Activated CD8-positive, alpha-beta T cell treated with anti-CD3 and anti-CD28 coated beads for 36 hours (primary cell): ENCODE measurements at regions not wholly inside any gene's neighbourhood (a gene's known extent, or its start where the extent isn't known, plus 50 kb on each side); places are given as distances from the start of the nearest gene placed in this dataset.

Experiments used
- ATAC-seq: fragments of 200-7000 bp; cut with Tn5 transposase; one replicate; pipeline ENCODE4 v1.10.0; 2021; ENCODE audit warnings: mild to moderate bottlenecking, moderate library complexity
- CTCF ChIA-PET: fragments of 350-600 bp; sonication (Branson Sonifier 250); formaldehyde crosslinking; loops from one replicate; lab custom pipeline; 2021; ENCODE audit warnings: antibody characterized with exemption; lab: Charles Lee
- POLR2A ChIA-PET: fragments of 350-600 bp; sonication (Branson Sonifier 250); formaldehyde crosslinking; loops from one replicate; lab custom pipeline; 2021; ENCODE audit warnings: antibody characterized with exemption; lab: Charles Lee
- DNase-seq: peaks from one replicate; pipeline ENCODE4 v3.0.0-alpha.2; 2020
- H3K27ac Mint-ChIP-seq: one replicate; pipeline ENCODE4 v1.8.0; 2021; ENCODE audit warnings: mild to moderate bottlenecking, mixed read lengths
- H3K27me3 Mint-ChIP-seq: one replicate; pipeline ENCODE4 v1.8.0; 2021; ENCODE audit warnings: mixed read lengths
- H3K36me3 Mint-ChIP-seq: one replicate; pipeline ENCODE4 v1.8.0; 2021; ENCODE audit warnings: low read depth, mixed read lengths
- H3K4me1 Mint-ChIP-seq: one replicate; pipeline ENCODE4 v1.8.0; 2021; ENCODE audit warnings: low read depth, mixed read lengths
- H3K4me3 Mint-ChIP-seq: one replicate; pipeline ENCODE4 v1.8.0; 2021; ENCODE audit warnings: mild to moderate bottlenecking, moderate library complexity, mixed read lengths
- H3K9me3 Mint-ChIP-seq: one replicate; pipeline ENCODE4 v1.8.0; 2021; ENCODE audit warnings: mixed read lengths
- CTCF ChIP-seq: fragments of 200-600 bp; IDR thresholded peaks from one replicate; pipeline ENCODE4 v1.8.0; 2022; ENCODE audit warnings: antibody characterized with exemption, mild to moderate bottlenecking
- intact Hi-C: fragments of 100-400 bp; cut with micrococcal nuclease; formaldehyde crosslinking; loops from one replicate; pipeline ENCODE4 v1.10.0; 2022

GRCh38 chr15:66891776-66892175, 173.6 kb upstream of the SMAD3 start:
- Mint-ChIP-seq H3K27ac (no peak overlapping the region), H3K36me3 (no peaks in the 10 kb centered on the region), H3K9me3 (no peaks in the 10 kb centered on the region), H3K4me3 (no peak overlapping the region), H3K27me3 (peaks cover 1% of the 10 kb centered on the region), H3K4me1 (no peaks in the 10 kb centered on the region)
- DNase-seq: no peak
- no peak for ATAC-seq
- intact Hi-C loops: no loop called here
- CTCF ChIA-PET: interaction anchor here (1.3 kb wide), 1 partner anchor 12 kb away, joined by 4 read pairs; no protein-coding TSS in a partner anchor
- POLR2A ChIA-PET: no interaction called here
- no peak for TF ChIP-seq CTCF

GRCh38 chr15:66893294-66893693, 172.1 kb upstream of the SMAD3 start:
- Mint-ChIP-seq H3K9me3 (no peaks in the 10 kb centered on the region), H3K27ac (no peak overlapping the region), H3K4me3 (no peak overlapping the region), H3K36me3 (no peaks in the 10 kb centered on the region), H3K27me3 (peaks cover 1% of the 10 kb centered on the region), H3K4me1 (no peaks in the 10 kb centered on the region)
- POLR2A ChIA-PET: interaction anchor here (0.7 kb wide), 1 partner anchor 659 kb away, joined by 3 read pairs; no protein-coding TSS in a partner anchor
- CTCF ChIA-PET: interaction anchor here (0.7 to 1.3 kb wide), 3 partner anchors 10 to 1095 kb away, joined by 3 read pairs; no protein-coding TSS in a partner anchor
- DNase-seq: no peak
- intact Hi-C loops: no loop called here
- no peak for TF ChIP-seq CTCF
- no peak for ATAC-seq

- Mint-ChIP-seq H3K9me3 (no peaks in the 10 kb centered on the region), H3K27me3 (peaks cover 1% of the 10 kb centered on the region), H3K36me3 (no peaks in the 10 kb centered on the region), H3K27ac (no peak overlapping the region), H3K4me3 (no peak overlapping the region), H3K4me1 (no peaks in the 10 kb centered on the region)
- no peak for DNase-seq
- ATAC-seq: no peak
- TF ChIP-seq CTCF: no peak
- POLR2A ChIA-PET: no interaction called here
- CTCF ChIA-PET: interaction anchor here (1.3 kb wide), 1 partner anchor 9 kb away, joined by 3 read pairs; no protein-coding TSS in a partner anchor
- intact Hi-C loops: no loop called here
Measured at GRCh38 chr15:66894363-66894762, 171.0 kb upstream of the SMAD3 start.

GRCh38 chr15:66894986-66895780, 170.2 kb upstream of the SMAD3 start:
- ChIA-PET POLR2A (interaction anchor here (1.4 kb wide), 1 partner anchor 15 kb away, joined by 3 read pairs; no protein-coding TSS in a partner anchor), CTCF (interaction anchor here (1.4 kb wide), 1 partner anchor 9 kb away, joined by 4 read pairs; no protein-coding TSS in a partner anchor)
- intact Hi-C loops: no loop called here
- no peak for ATAC-seq
- no peaks in the 10 kb centered on the region for H3K36me3 Mint-ChIP-seq
- peaks cover 1% of the 10 kb centered on the region for H3K27me3 Mint-ChIP-seq
- no peak for TF ChIP-seq CTCF
- DNase-seq: no peak
- no peak overlapping the region for H3K4me3 Mint-ChIP-seq
- no peaks in the 10 kb centered on the region for H3K9me3 Mint-ChIP-seq
- H3K4me1 Mint-ChIP-seq: no peaks in the 10 kb centered on the region
- H3K27ac Mint-ChIP-seq: no peak overlapping the region
